ENCODE measurements at regions not wholly inside any gene's neighbourhood (a gene's known extent, or its start where the extent isn't known, plus 50 kb on each side); places are given as distances from the start of the nearest gene placed in this dataset.
"Not testable (repeated sequence)": the region's sequence is repeated elsewhere in the genome, so short reads cannot be mapped to it uniquely, and the experiment has no call there.

- no peak for FAIRE-seq
- DNase-seq (ENCODE audit: insufficient read length, low spot score) = no peak
Observed at GRCh38 chr2:150076281-150076680, 411.2 kb downstream of the RND3 start.

- DNase-seq (ENCODE audit: insufficient read length, low spot score) (no peak), FAIRE-seq (no peak)
Observed at GRCh38 chr2:150075831-150076230, 411.6 kb downstream of the RND3 start.

- DNase-seq (ENCODE audit: insufficient read length, low spot score) (no peak), FAIRE-seq (no peak)
Observed at GRCh38 chr2:150066490-150066889, 421.0 kb downstream of the RND3 start.

GRCh38 chr2:150063931-150064548 lies 423.4 kb downstream of the RND3 start:
- DNase-seq (ENCODE audit: insufficient read length, low spot score) (no peak), FAIRE-seq (no peak)

- DNase-seq (ENCODE audit: insufficient read length, low spot score) (no peak), FAIRE-seq (no peak)
Observed at GRCh38 chr2:150063432-150063889, 424.0 kb downstream of the RND3 start.

GRCh38 chr2:150062416-150062815 lies 425.1 kb downstream of the RND3 start:
- DNase-seq (ENCODE audit: insufficient read length, low spot score) = no peak
- FAIRE-seq = no peak

GRCh38 chr2:150060341-150060740 lies 427.1 kb downstream of the RND3 start:
- no peak for FAIRE-seq
- no peak for DNase-seq (ENCODE audit: insufficient read length, low spot score)

GRCh38 chr2:150059676-150060075 lies 427.8 kb downstream of the RND3 start:
- FAIRE-seq; DNase-seq (ENCODE audit: insufficient read length, low spot score): not testable (repeated sequence)

- DNase-seq (ENCODE audit: insufficient read length, low spot score) (no peak), FAIRE-seq (no peak)
Observed at GRCh38 chr2:150052457-150052856, 435.0 kb downstream of the RND3 start.

GRCh38 chr2:150051004-150051403 lies 436.5 kb downstream of the RND3 start:
- FAIRE-seq (no peak), DNase-seq (ENCODE audit: insufficient read length, low spot score) (no peak)

GRCh38 chr2:150050036-150050435 lies 437.4 kb downstream of the RND3 start:
- DNase-seq (ENCODE audit: insufficient read length, low spot score) (no peak), FAIRE-seq (no peak)

GRCh38 chr2:150047620-150048222 lies 439.7 kb downstream of the RND3 start:
- no peak for DNase-seq (ENCODE audit: insufficient read length, low spot score)
- FAIRE-seq = no peak

GRCh38 chr2:150046810-150047209 lies 440.7 kb downstream of the RND3 start:
- no peak for FAIRE-seq
- no peak for DNase-seq (ENCODE audit: insufficient read length, low spot score)

- FAIRE-seq = no peak
- no peak for DNase-seq (ENCODE audit: insufficient read length, low spot score)
Observed at GRCh38 chr2:150046211-150046610, 441.3 kb downstream of the RND3 start.

GRCh38 chr2:150045601-150046000 lies 441.9 kb downstream of the RND3 start:
- FAIRE-seq (no peak), DNase-seq (ENCODE audit: insufficient read length, low spot score) (no peak)

GRCh38 chr2:150043172-150043500 lies 444.3 kb downstream of the RND3 start:
- no peak for FAIRE-seq
- no peak for DNase-seq (ENCODE audit: insufficient read length, low spot score)

GRCh38 chr2:150042500-150043171 lies 444.8 kb downstream of the RND3 start:
- FAIRE-seq = no peak
- DNase-seq (ENCODE audit: insufficient read length, low spot score) = no peak

GRCh38 chr2:150041722-150042425 lies 445.6 kb downstream of the RND3 start:
- DNase-seq (ENCODE audit: insufficient read length, low spot score) (no peak), FAIRE-seq (no peak)

GRCh38 chr2:150036622-150037021 lies 449.0 kb upstream of the MMADHC start:
- DNase-seq (ENCODE audit: insufficient read length, low spot score) (no peak), FAIRE-seq (no peak)

- DNase-seq (ENCODE audit: insufficient read length, low spot score) (no peak), FAIRE-seq (no peak)
Observed at GRCh38 chr2:150034665-150035064, 447.1 kb upstream of the MMADHC start.

GRCh38 chr2:150030436-150031190 lies 443.0 kb upstream of the MMADHC start:
- DNase-seq (ENCODE audit: insufficient read length, low spot score) = no peak
- FAIRE-seq = no peak

All from GM19239 (cell line).